ENCODE measurements at regions not wholly inside any gene's neighbourhood (a gene's known extent, or its start where the extent isn't known, plus 50 kb on each side); places are given as distances from the start of the nearest gene placed in this dataset.

DNA sequence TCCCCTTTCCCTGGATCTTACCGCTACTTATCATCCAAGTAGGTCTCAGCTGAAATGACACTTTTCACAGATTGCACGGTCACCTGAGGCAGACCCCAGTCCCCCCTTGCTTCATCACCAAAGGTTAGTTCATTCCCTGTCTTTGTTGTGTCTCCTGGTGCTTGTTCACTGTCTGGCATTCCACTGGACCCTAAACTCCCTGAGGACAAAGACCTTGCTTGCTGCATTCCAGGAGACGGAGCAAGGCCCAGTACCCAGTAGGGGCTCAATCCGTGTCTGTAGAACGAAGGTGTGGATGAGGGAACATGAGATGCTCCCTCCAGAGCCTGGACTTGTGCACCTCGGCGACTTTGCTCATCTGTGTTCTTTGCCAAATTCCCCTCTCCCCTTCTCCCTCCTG is 160.0 kb downstream of the RAB11FIP2 start:
- TF ChIP-seq POLR2A (IDR thresholded peaks at IDR 0.05; ENCODE audit: low read depth, low read length), result no peak
- TF ChIP-seq POLR2AphosphoS5 (IDR thresholded peaks at IDR 0.05; ENCODE audit: insufficient read depth, low read depth, low read length), result no peak
- TF ChIP-seq, protein P1, sequence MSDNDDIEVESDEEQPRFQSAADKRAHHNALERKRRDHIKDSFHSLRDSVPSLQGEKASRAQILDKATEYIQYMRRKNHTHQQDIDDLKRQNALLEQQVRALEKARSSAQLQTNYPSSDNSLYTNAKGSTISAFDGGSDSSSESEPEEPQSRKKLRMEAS (IDR thresholded peaks at IDR 0.05; ENCODE audit: insufficient read depth, insufficient read length), result no peak
- TF ChIP-seq, protein P2, sequence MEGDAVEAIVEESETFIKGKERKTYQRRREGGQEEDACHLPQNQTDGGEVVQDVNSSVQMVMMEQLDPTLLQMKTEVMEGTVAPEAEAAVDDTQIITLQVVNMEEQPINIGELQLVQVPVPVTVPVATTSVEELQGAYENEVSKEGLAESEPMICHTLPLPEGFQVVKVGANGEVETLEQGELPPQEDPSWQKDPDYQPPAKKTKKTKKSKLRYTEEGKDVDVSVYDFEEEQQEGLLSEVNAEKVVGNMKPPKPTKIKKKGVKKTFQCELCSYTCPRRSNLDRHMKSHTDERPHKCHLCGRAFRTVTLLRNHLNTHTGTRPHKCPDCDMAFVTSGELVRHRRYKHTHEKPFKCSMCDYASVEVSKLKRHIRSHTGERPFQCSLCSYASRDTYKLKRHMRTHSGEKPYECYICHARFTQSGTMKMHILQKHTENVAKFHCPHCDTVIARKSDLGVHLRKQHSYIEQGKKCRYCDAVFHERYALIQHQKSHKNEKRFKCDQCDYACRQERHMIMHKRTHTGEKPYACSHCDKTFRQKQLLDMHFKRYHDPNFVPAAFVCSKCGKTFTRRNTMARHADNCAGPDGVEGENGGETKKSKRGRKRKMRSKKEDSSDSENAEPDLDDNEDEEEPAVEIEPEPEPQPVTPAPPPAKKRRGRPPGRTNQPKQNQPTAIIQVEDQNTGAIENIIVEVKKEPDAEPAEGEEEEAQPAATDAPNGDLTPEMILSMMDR (IDR thresholded peaks at IDR 0.05; ENCODE audit: extremely low read depth in 1 of 2, insufficient read depth in 1 of 2, low read depth in 1 of 2, low read length in 2 of 2), result no peak
- TF ChIP-seq JUN (IDR thresholded peaks at IDR 0.05; ENCODE audit: borderline replicate concordance, insufficient read depth, insufficient read length, low read depth), result no peak
- TF ChIP-seq EZH2 (IDR thresholded peaks at IDR 0.05; ENCODE audit: borderline replicate concordance, low read depth, low read length, severe bottlenecking), result no peak
- TF ChIP-seq GATA2 (IDR thresholded peaks at IDR 0.05; ENCODE audit: insufficient read depth, insufficient read length, low read depth, low read length), result no peak

All from endothelial cell of umbilical vein (primary cell).